ENCODE measurements at regions not wholly inside any gene's neighbourhood (a gene's known extent, or its start where the extent isn't known, plus 50 kb on each side); places are given as distances from the start of the nearest gene placed in this dataset.
"Not testable (repeated sequence)": the region's sequence is repeated elsewhere in the genome, so short reads cannot be mapped to it uniquely, and the experiment has no call there.

DNA sequence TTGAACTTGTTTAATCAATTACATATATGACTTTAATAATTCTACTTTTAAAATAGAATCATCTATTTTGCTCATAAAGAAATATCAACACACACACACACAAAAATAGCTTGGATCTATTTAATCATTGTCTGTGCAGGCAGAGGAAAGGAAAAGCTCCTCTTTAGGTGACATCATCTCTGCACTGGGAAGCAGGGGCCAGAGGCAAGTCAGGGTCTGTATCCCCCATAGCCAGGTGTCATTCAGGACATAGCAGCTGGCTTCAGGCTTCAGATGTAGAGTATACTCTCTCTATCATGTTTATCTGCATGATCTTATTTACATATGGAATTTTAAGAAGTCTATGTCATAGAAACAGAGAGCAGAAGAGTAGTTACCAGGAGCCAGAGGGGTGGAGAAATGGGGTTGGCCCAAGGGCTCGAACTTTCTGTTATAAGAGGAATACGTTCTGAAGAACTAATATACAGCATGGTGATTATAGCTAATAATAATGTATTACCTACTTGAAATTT is 110.4 kb upstream of the LDB2 start:
- no peak overlapping the region for H2BK15ac ChIP-seq (ENCODE audit: low read length)
- H4K91ac ChIP-seq (ENCODE audit: low read depth, low read length, poor library complexity) = no peak overlapping the region
- no peak overlapping the region for H3K4ac ChIP-seq (ENCODE audit: low read length)
- no peak overlapping the region for H2AFZ ChIP-seq (ENCODE audit: low read length)
- no peak overlapping the region for H3K4me2 ChIP-seq (ENCODE audit: insufficient read depth, low read length, poor library complexity, severe bottlenecking)
- no peaks in the 10 kb centered on the region for H3K79me1 ChIP-seq (ENCODE audit: low read depth, low read length)
- H3K36me3 ChIP-seq (replicated peaks in 1 of 2; ENCODE audit: control insufficient read depth in 2 of 2, insufficient read depth in 2 of 2, low read length in 2 of 2) = no peaks in the 10 kb centered on the region
- no peak overlapping the region for H2BK120ac ChIP-seq (ENCODE audit: low read depth, low read length)
- peaks cover 1 to 2% of the 10 kb centered on the region in 2 donors for H3K4me1 ChIP-seq (ENCODE audit: control insufficient read depth in 2 of 2, insufficient read depth in 1 of 2, low read depth in 1 of 2, low read length in 2 of 2)
- H3K23ac ChIP-seq (ENCODE audit: low read depth, low read length, poor library complexity) = no peak overlapping the region
- DNase-seq (ENCODE audit: low spot score) = no peak
- no peak overlapping the region for H2BK5ac ChIP-seq (ENCODE audit: low read length)
- H3K27ac ChIP-seq (replicated peaks; ENCODE audit: low read length) = no peak overlapping the region
- no peak overlapping the region for H3K9ac ChIP-seq (ENCODE audit: low read depth, low read length, poor library complexity)
- H2AK5ac ChIP-seq (ENCODE audit: low read depth, low read length) = no peak overlapping the region
- WGBS, 2 donors (ENCODE audit: extremely low coverage in 2 of 2, insufficient read length in 2 of 2, insufficient replicate concordance in 1 of 2) = no CpG with 5 or more reads among the region's 2 CpGs
- H4K8ac ChIP-seq (ENCODE audit: low read depth, low read length) = no peak overlapping the region
- no peaks in the 10 kb centered on the region for H3K27me3 ChIP-seq (ENCODE audit: control insufficient read depth in 3 of 3, insufficient read depth in 3 of 3, low read depth in 1 of 3, low read length in 3 of 3)
- H3K14ac ChIP-seq (ENCODE audit: low read length) = no peak overlapping the region
- H2BK12ac ChIP-seq (ENCODE audit: low read length) = no peak overlapping the region
- no peak overlapping the region for H3K18ac ChIP-seq (ENCODE audit: low read length)
- H3K9me3 ChIP-seq (replicated peaks in 1 of 2; ENCODE audit: control insufficient read depth in 2 of 2, insufficient read depth in 1 of 2, low read depth in 1 of 2, low read length in 2 of 2) = no peaks in the 10 kb centered on the region
- H3K4me3 ChIP-seq (ENCODE audit: low read length in 2 of 2) = no peak overlapping the region

DNA sequence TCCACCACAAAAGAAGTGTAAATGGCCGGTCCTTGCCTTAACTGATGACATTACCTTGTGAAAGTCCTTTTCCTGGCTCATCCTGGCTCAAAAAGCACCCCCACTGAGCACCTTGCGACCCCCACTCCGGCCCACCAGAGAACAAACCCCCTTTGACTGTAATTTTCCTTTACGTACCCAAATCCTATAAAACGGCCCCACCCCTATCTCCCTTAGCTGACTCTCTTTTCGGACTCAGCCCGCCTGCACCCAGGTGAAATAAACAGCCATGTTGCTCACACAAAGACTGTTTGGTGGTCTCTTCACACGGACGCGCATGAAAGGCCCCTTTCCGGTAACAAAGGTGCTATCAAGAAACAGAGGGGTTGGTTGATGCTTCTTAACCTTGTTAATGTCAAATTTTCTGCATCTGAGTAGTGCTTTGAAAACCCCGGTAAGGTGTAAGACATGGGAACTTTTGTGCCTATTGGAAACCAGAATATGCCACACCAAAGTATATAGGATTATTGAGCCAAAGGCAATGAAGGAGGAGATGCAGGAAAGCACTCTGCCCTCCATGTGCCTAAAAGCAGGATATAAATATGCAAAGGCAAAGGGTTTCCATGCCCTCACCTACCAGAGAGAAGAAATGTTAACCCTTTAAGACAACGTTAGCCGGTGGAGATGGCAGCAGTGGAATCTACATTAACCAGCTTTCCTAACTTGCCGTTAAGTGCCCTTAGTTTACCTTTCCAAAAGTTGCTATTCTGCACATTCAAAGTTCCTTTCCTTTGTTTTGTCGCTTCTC is 105.4 kb upstream of the LDB2 start:
- not testable (repeated sequence) for H3K4me2 ChIP-seq (ENCODE audit: insufficient read depth, low read length, poor library complexity, severe bottlenecking)

DNA sequence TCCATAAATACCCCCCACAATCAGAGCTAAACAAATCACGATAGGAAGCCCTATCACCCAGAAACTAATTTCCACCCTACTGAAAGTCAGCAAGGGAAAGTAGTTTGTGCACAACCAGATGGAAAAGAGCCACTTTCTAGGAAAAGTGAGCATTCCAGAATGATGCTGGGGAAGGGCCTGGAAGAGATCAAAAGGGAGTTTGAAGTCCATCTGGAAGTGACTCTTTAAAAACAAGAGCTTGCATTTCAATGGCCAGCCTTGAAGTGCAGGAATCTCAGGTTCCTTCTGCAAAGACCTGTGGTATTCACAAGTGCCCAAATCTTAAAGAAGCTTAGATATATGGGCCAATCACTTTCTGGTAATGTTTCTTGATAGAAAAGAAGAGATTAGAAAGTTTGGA is 97.0 kb upstream of the LDB2 start:
- no peak overlapping the region for H3K23ac ChIP-seq (ENCODE audit: low read depth, low read length, poor library complexity)
- H4K8ac ChIP-seq (ENCODE audit: low read depth, low read length) = no peak overlapping the region
- H3K9me3 ChIP-seq (replicated peaks in 1 of 2; ENCODE audit: control insufficient read depth in 2 of 2, insufficient read depth in 1 of 2, low read depth in 1 of 2, low read length in 2 of 2) = no peaks in the 10 kb centered on the region
- no peak overlapping the region for H2BK120ac ChIP-seq (ENCODE audit: low read depth, low read length)
- no CpG with 5 or more reads among the region's 1 CpG for WGBS, 2 donors (ENCODE audit: extremely low coverage in 2 of 2, insufficient read length in 2 of 2, insufficient replicate concordance in 1 of 2)
- H3K18ac ChIP-seq (ENCODE audit: low read length) = no peak overlapping the region
- no peak overlapping the region for H3K9ac ChIP-seq (ENCODE audit: low read depth, low read length, poor library complexity)
- H3K36me3 ChIP-seq (replicated peaks in 1 of 2; ENCODE audit: control insufficient read depth in 2 of 2, insufficient read depth in 2 of 2, low read length in 2 of 2) = no peaks in the 10 kb centered on the region
- H2AFZ ChIP-seq (ENCODE audit: low read length) = no peak overlapping the region
- H2BK15ac ChIP-seq (ENCODE audit: low read length) = no peak overlapping the region
- no peak overlapping the region for H3K14ac ChIP-seq (ENCODE audit: low read length)
- no peaks in the 10 kb centered on the region for H3K27me3 ChIP-seq (ENCODE audit: control insufficient read depth in 3 of 3, insufficient read depth in 3 of 3, low read depth in 1 of 3, low read length in 3 of 3)
- H3K79me1 ChIP-seq (ENCODE audit: low read depth, low read length) = no peaks in the 10 kb centered on the region
- H4K91ac ChIP-seq (ENCODE audit: low read depth, low read length, poor library complexity) = no peak overlapping the region
- H3K4ac ChIP-seq (ENCODE audit: low read length) = no peak overlapping the region
- no peak for DNase-seq (ENCODE audit: low spot score)
- H3K4me3 ChIP-seq (ENCODE audit: low read length in 2 of 2) = no peak overlapping the region
- no peaks in the 10 kb centered on the region for H3K4me1 ChIP-seq (ENCODE audit: control insufficient read depth in 2 of 2, insufficient read depth in 1 of 2, low read depth in 1 of 2, low read length in 2 of 2)
- no peak overlapping the region for H2BK5ac ChIP-seq (ENCODE audit: low read length)
- H3K4me2 ChIP-seq (ENCODE audit: insufficient read depth, low read length, poor library complexity, severe bottlenecking) = no peak overlapping the region
- no peak overlapping the region for H3K27ac ChIP-seq (replicated peaks; ENCODE audit: low read length)
- H2AK5ac ChIP-seq (ENCODE audit: low read depth, low read length) = no peak overlapping the region
- H2BK12ac ChIP-seq (ENCODE audit: low read length) = no peak overlapping the region

More for the DNA sequence above, 105.4 kb upstream of the LDB2 start:
- H2BK15ac ChIP-seq (ENCODE audit: low read length); H3K79me1 ChIP-seq (ENCODE audit: low read depth, low read length); H3K18ac ChIP-seq (ENCODE audit: low read length); H3K4me3 ChIP-seq (ENCODE audit: low read length in 2 of 2); H2AK5ac ChIP-seq (ENCODE audit: low read depth, low read length); H3K14ac ChIP-seq (ENCODE audit: low read length); H2BK12ac ChIP-seq (ENCODE audit: low read length); DNase-seq (ENCODE audit: low spot score); H4K8ac ChIP-seq (ENCODE audit: low read depth, low read length); H3K9ac ChIP-seq (ENCODE audit: low read depth, low read length, poor library complexity); H3K27me3 ChIP-seq (ENCODE audit: control insufficient read depth in 3 of 3, insufficient read depth in 3 of 3, low read depth in 1 of 3, low read length in 3 of 3); H3K23ac ChIP-seq (ENCODE audit: low read depth, low read length, poor library complexity); H3K27ac ChIP-seq (replicated peaks; ENCODE audit: low read length); H3K36me3 ChIP-seq (replicated peaks in 1 of 2; ENCODE audit: control insufficient read depth in 2 of 2, insufficient read depth in 2 of 2, low read length in 2 of 2); H2BK5ac ChIP-seq (ENCODE audit: low read length); H2BK120ac ChIP-seq (ENCODE audit: low read depth, low read length); H2AFZ ChIP-seq (ENCODE audit: low read length); H3K4ac ChIP-seq (ENCODE audit: low read length); H3K9me3 ChIP-seq (replicated peaks in 1 of 2; ENCODE audit: control insufficient read depth in 2 of 2, insufficient read depth in 1 of 2, low read depth in 1 of 2, low read length in 2 of 2); H4K91ac ChIP-seq (ENCODE audit: low read depth, low read length, poor library complexity); H3K4me1 ChIP-seq (ENCODE audit: control insufficient read depth in 2 of 2, insufficient read depth in 1 of 2, low read depth in 1 of 2, low read length in 2 of 2): not testable (repeated sequence)
- no CpG with 5 or more reads among the region's 16 CpGs for WGBS, 2 donors (ENCODE audit: extremely low coverage in 2 of 2, insufficient read length in 2 of 2, insufficient replicate concordance in 1 of 2)

DNA sequence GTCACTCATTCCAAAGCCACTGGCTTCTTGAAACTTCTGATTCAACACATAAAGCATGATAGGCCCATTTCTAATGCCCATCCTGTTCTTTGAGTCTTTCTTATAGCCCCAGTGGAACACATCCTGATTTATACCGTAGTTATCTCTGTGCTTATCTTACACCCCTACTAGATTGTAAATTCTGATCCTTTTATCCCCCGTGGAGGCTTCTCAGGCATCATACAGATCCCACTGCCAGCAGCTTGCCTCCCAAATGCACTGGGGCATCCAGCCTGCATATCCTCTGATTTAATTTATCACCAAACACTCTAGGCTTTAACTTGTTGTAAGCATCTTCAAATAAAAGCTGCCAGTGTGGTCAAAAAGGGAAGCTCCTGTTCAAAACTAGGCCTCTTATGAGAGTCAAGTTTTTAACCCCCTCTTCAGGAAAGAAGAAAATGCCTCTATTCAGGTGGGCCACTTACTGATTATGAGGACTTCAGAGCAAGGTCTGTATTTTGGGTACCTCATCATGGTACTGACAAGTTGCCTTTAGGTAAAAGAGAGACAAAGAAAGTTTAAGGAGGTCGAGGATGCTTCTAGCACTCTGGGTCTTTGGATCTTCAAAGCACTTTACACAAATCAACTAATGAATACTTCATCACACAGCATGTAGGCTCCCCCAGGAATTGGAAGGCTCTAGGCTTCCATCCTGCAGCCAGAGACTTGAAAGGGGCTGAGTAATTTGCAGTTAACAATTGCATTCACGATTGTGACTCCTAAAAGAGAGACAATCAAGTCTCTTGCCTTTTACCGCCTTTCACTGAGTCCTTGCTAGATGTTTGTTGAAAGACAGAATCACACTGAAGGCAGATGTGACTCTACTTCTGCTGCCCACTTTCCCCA is 95.8 kb upstream of the LDB2 start:
- no peak overlapping the region for H2BK15ac ChIP-seq (ENCODE audit: low read length)
- H3K4me3 ChIP-seq (ENCODE audit: low read length in 2 of 2) = no peak overlapping the region
- no peak overlapping the region for H3K23ac ChIP-seq (ENCODE audit: low read depth, low read length, poor library complexity)
- no CpG with 5 or more reads among the region's 5 CpGs for WGBS, 2 donors (ENCODE audit: extremely low coverage in 2 of 2, insufficient read length in 2 of 2, insufficient replicate concordance in 1 of 2)
- no peaks in the 10 kb centered on the region for H3K36me3 ChIP-seq (replicated peaks in 1 of 2; ENCODE audit: control insufficient read depth in 2 of 2, insufficient read depth in 2 of 2, low read length in 2 of 2)
- no peak overlapping the region for H2BK5ac ChIP-seq (ENCODE audit: low read length)
- H4K8ac ChIP-seq (ENCODE audit: low read depth, low read length) = no peak overlapping the region
- no peaks in the 10 kb centered on the region for H3K79me1 ChIP-seq (ENCODE audit: low read depth, low read length)
- H3K4me2 ChIP-seq (ENCODE audit: insufficient read depth, low read length, poor library complexity, severe bottlenecking) = no peak overlapping the region
- DNase-seq (ENCODE audit: low spot score) = no peak
- H3K27ac ChIP-seq (replicated peaks; ENCODE audit: low read length) = no peak overlapping the region
- no peak overlapping the region for H3K4ac ChIP-seq (ENCODE audit: low read length)
- no peak overlapping the region for H2AFZ ChIP-seq (ENCODE audit: low read length)
- H2BK120ac ChIP-seq (ENCODE audit: low read depth, low read length) = no peak overlapping the region
- no peaks in the 10 kb centered on the region for H3K27me3 ChIP-seq (ENCODE audit: control insufficient read depth in 3 of 3, insufficient read depth in 3 of 3, low read depth in 1 of 3, low read length in 3 of 3)
- no peak overlapping the region for H3K14ac ChIP-seq (ENCODE audit: low read length)
- H3K9me3 ChIP-seq (replicated peaks in 1 of 2; ENCODE audit: control insufficient read depth in 2 of 2, insufficient read depth in 1 of 2, low read depth in 1 of 2, low read length in 2 of 2) = no peaks in the 10 kb centered on the region
- H4K91ac ChIP-seq (ENCODE audit: low read depth, low read length, poor library complexity) = no peak overlapping the region
- no peaks in the 10 kb centered on the region for H3K4me1 ChIP-seq (ENCODE audit: control insufficient read depth in 2 of 2, insufficient read depth in 1 of 2, low read depth in 1 of 2, low read length in 2 of 2)
- no peak overlapping the region for H2AK5ac ChIP-seq (ENCODE audit: low read depth, low read length)
- H2BK12ac ChIP-seq (ENCODE audit: low read length) = no peak overlapping the region
- no peak overlapping the region for H3K9ac ChIP-seq (ENCODE audit: low read depth, low read length, poor library complexity)
- no peak overlapping the region for H3K18ac ChIP-seq (ENCODE audit: low read length)

Data from neuronal stem cell (in vitro differentiated cells).